ENCODE measurements at regions not wholly inside any gene's neighbourhood (a gene's known extent, or its start where the extent isn't known, plus 50 kb on each side); places are given as distances from the start of the nearest gene placed in this dataset.

DNA sequence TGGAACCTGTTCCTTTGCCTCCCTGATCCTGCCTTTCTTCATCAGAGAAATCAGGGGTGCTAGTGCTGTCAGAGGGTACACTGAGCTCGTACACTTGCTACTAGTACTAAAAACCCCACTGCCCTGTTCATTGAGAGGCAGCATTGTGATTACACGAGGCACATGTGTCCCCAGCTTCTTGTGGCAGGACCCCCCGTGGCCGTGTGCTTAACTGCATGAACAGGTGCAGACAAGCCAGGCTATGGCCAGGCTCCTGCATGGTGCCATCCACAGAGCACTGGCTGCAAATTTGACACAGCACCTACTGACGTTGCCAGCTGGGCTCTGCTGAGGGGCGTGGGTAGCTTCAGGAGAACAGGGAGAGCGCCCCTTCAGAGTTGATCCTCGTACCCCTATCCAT is 248.4 kb downstream of the GLI2 start:
- FAIRE-seq, result no peak

DNA sequence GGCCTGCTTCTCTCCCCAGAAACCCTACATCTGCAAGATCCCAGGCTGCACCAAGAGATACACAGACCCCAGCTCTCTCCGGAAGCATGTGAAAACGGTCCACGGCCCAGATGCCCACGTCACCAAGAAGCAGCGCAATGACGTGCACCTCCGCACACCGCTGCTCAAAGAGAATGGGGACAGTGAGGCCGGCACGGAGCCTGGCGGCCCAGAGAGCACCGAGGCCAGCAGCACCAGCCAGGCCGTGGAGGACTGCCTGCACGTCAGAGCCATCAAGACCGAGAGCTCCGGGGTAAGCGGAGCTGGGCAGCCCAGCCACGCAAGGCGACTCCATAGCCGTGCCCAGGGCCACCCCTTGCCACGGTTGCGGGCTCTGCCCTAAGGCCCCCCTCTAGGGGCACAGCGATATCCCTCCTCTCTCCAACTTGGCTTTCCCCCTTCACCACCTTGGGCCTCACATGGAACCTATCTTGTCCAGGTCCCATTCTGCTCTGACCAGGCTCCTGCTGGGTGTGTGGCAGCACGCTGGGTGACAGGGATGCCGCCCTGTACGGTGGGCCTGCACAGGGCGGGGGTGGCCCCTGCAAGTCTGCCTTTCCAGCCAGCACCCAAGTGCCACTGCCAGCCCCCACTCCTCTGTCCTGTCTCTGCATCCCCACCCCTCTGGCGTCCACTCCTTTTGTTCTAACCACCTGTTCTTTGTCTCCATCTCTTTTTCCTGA is 248.9 kb downstream of the GLI2 start:
- no peak for FAIRE-seq

DNA sequence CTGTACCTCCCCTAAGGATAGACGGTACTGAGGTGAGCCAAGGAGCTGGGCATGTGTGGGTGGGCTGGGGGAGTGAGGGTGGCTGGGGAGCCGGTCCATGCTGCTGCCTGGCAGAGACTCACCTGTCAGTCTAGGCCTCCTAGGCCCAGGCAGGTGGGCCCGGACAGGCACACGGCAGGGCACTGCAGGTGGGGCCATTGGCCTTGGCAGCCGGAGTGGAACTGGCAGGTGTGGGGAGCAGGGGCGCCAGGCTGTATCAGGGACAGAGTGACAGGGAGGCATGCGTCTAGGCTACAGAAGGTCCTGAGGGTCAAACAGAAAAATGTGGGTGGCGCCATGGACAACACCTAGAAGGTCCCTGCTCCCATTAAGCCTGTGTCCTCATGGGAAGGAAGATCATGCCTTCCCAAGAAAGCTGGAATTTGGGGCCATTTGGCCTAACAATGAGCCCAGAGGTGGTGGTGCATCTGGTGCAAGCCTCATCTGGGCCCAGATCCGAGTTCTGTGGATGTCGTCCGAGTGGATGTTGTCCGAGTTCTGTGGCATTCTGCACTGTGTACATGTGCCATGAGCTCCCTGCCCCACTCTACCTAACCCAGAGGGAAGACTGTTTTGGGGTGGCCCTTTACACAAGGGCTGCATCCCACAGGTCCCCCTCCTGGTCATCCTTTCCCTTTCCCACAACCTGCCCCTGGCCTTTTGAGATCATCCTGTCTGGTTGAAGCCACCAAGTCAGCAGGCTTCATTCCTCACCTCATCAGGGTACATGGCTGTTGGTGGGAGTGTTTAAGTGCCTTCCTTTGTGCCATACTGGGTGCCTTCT is 249.7 kb downstream of the GLI2 start:
- FAIRE-seq, result no peak

DNA sequence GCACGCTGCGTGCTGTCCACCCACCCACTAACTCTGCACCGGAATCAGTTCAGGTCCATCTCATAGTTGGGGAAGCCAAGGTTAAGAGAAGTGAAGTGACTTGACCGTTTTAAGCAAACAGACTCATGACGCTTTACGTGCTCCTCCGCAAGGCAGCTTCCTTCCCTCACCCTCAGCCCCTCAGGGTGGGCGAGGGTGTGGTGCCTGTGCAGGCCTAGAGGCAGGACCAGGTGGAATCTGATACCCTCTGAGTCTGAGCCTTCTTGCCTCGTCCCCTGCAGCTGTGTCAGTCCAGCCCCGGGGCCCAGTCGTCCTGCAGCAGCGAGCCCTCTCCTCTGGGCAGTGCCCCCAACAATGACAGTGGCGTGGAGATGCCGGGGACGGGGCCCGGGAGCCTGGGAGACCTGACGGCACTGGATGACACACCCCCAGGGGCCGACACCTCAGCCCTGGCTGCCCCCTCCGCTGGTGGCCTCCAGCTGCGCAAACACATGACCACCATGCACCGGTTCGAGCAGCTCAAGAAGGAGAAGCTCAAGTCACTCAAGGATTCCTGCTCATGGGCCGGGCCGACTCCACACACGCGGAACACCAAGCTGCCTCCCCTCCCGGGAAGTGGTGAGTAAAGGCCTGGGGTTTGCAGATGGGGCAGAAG is 250.5 kb downstream of the GLI2 start:
- FAIRE-seq, result no peak

DNA sequence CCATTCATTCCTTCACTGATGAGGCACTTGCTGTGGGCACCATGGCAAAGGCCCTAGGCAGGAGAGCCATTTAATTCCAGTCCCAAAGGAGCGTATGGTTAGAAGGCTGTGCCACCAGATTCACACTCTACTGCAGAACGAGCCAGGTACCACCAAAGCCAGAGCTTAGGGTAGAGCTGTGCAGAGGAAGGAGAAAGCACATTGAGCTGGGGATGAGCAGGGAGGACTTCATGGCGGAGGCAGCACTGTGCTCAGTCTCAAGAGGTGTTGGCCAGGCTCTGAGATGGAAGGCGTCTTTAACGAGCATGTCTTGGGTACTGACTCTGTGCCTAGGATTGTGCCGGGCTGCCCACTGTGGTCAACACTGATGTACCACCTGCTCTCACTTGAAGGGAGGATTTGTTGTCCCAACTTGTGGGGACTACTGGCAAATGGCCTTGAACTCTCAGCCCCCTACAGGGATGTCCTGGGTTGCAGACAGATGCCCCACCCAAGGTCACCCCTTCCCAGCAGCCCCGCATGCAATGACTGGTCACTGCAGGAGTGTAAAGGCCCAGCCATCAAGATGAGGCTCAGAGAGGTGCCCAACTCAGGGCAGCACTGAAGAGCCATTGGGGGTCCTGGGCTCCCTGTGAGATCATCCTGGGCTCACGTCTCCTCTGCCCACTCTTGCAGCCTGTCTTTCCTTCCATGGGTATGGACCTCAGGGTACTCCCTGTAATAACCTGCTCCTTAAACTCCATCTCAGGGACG is 251.4 kb downstream of the GLI2 start:
- no peak for FAIRE-seq

DNA sequence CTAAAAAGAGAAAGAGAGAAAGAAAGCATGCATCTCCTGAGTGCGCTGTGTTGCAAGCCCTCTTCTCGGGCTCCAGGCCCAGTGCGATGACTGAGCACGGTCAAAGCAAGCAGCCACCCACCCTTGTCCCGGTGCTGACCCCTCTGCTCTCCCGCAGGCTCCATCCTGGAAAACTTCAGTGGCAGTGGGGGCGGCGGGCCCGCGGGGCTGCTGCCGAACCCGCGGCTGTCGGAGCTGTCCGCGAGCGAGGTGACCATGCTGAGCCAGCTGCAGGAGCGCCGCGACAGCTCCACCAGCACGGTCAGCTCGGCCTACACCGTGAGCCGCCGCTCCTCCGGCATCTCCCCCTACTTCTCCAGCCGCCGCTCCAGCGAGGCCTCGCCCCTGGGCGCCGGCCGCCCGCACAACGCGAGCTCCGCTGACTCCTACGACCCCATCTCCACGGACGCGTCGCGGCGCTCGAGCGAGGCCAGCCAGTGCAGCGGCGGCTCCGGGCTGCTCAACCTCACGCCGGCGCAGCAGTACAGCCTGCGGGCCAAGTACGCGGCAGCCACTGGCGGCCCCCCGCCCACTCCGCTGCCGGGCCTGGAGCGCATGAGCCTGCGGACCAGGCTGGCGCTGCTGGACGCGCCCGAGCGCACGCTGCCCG is 252.5 kb downstream of the GLI2 start:
- no peak for FAIRE-seq

DNA sequence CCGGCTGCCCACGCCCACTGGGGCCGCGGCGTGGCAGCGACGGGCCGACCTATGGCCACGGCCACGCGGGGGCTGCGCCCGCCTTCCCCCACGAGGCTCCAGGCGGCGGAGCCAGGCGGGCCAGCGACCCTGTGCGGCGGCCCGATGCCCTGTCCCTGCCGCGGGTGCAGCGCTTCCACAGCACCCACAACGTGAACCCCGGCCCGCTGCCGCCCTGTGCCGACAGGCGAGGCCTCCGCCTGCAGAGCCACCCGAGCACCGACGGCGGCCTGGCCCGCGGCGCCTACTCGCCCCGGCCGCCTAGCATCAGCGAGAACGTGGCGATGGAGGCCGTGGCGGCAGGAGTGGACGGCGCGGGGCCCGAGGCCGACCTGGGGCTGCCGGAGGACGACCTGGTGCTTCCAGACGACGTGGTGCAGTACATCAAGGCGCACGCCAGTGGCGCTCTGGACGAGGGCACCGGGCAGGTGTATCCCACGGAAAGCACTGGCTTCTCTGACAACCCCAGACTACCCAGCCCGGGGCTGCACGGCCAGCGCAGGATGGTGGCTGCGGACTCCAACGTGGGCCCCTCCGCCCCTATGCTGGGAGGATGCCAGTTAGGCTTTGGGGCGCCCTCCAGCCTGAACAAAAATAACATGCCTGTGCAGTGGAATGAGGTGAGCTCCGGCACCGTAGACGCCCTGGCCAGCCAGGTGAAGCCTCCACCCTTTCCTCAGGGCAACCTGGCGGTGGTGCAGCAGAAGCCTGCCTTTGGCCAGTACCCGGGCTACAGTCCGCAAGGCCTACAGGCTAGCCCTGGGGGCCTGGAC is 253.2 kb downstream of the GLI2 start:
- FAIRE-seq, result no peak

DNA sequence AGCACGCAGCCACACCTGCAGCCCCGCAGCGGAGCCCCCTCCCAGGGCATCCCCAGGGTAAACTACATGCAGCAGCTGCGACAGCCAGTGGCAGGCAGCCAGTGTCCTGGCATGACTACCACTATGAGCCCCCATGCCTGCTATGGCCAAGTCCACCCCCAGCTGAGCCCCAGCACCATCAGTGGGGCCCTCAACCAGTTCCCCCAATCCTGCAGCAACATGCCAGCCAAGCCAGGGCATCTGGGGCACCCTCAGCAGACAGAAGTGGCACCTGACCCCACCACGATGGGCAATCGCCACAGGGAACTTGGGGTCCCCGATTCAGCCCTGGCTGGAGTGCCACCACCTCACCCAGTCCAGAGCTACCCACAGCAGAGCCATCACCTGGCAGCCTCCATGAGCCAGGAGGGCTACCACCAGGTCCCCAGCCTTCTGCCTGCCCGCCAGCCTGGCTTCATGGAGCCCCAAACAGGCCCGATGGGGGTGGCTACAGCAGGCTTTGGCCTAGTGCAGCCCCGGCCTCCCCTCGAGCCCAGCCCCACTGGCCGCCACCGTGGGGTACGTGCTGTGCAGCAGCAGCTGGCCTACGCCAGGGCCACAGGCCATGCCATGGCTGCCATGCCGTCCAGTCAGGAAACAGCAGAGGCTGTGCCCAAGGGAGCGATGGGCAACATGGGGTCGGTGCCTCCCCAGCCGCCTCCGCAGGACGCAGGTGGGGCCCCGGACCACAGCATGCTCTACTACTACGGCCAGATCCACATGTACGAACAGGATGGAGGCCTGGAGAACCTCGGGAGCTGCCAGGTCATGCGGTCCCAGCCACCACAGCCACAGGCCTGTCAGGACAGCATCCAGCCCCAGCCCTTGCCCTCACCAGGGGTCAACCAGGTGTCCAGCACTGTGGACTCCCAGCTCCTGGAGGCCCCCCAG is 254.1 kb downstream of the GLI2 start:
- FAIRE-seq, result no peak

DNA sequence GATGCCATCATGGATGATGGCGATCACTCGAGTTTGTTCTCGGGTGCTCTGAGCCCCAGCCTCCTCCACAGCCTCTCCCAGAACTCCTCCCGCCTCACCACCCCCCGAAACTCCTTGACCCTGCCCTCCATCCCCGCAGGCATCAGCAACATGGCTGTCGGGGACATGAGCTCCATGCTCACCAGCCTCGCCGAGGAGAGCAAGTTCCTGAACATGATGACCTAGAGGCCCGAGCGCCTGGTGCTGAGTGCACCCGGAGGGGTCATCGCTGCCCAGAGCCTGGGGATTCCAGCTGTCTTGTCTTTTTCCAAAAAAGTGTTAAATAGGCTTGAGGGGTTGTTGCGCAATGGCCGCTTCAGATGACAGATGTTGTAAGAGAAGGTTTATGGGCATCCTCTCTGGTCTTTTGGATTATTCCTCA is 254.8 kb downstream of the GLI2 start:
- FAIRE-seq, result no peak

DNA sequence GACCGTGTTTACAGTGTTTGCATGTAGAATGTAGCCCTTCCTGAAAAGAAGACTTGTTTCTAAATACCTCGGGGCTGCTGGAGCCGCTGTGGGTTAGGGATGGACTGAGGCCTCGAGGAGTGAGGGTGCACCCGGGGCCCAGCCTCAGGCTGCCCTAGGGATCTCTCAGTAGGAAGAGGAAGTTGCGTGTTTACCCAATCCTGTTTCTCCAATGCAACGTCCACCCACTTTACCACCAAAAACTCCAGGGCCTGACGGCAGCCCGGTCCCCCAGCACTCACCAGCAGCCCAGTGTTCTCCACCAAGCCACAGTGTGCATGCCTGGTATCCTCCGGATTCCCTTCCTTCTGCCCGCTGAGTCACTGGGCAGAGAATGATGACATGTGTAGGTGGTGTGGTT is 255.8 kb downstream of the GLI2 start:
- FAIRE-seq, result no peak

DNA sequence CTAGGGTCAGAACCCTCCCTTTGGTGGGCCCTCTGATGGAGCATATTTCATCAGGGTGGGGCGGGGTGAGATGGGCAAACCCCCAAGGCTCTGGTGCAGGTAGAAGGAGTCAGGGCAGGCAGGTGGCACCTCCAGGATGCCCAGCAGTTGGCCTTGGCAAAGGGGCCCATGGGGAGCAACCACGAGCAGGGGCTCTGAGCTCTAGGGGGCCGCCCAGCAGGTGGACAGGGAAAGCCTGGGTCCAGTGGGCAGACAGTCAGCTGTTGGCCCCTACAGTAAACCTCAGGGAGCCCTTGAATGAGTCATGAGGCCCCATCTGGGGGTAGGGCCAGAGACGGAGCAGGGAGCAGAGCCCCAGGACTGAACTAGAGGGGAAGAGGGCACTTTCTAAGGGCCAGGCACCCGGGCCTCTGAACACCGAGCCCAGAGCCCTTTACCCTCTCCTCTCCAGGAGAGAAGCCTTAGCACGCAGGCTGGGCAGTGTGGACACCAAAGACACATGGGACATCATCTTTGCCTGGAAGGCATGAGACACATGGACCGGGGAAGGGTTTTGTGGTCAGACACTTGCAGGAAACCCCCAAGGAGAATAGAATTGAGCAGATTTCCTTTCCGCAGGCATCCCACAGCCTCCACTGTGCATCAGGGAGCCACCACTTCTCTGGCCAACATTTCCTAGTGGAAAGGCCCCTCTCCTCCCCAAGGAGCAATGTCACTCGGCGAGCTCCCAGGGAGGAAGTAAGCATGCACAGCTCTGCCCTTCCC is 257.3 kb downstream of the GLI2 start:
- no peak for FAIRE-seq

DNA sequence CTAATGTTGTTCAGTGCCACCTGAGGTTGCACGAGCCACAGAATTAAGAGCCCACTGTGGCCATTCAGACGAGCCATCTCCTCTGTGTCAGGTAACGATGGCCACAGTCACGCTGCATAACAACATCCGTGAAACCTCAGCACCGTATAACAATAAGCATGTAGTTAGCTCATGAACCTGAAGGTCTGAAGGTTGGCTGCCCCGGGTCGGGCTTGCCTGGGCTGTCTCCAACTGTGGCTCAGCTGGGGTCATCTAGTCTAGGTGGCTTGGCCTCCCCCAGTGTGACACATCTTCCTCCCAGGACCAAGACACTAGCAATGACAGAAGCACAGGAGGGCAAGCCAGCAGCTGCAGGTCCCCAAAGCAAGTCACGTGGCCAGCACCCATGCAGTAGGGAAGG is 258.0 kb downstream of the GLI2 start:
- FAIRE-seq, result no peak

DNA sequence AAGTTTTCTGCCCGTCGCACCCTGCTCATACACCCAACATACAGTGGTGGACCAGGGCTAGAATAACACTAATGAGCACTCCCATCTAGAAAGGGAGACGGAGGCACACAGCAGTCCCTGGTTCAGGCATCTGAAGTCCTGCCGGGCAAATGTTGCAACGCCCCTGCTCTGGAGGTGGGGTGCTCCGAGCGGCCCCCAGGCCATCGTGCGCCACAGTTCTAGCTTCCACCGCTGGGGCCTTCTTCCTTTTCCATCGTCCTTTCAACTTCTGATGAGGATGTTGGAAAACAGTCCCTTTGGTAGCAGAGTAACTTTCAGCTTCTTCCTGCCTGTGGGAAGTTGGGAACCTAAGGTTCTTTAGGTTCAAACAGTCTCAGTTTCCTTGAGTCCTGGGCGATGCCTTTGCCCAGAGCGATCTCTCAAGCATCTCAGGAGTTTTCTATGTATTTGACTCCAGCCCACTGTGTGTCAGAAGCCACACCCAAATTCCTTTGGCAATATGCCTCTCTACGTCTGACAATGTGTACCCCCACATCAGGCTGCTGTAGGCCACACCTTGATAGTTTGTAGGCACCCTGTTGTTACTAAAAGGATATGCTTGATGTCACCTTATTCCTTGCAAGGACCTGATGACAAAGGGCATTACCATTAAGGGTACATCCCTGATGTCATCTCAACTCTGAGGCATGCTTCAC is 258.8 kb downstream of the GLI2 start:
- no peak for FAIRE-seq

DNA sequence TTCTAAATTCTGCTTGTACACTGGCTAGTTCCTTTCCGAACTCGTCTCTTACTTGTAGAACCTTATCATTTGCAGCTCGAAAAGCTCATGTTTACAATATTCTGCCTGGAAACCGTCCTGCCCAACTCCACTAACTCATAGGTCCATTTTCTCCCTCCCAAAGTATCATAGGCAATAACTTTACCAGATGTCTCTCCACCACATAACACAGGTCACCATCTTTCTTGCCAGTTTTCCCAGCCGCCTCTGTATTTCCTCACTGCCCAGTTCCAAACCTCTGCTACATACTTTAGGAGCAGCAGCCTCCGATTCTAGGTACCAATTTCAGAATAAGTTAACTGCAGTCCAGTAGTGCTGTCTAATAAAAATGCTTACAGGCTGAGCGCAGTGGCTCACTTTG is 259.5 kb downstream of the GLI2 start:
- FAIRE-seq, result no peak

DNA sequence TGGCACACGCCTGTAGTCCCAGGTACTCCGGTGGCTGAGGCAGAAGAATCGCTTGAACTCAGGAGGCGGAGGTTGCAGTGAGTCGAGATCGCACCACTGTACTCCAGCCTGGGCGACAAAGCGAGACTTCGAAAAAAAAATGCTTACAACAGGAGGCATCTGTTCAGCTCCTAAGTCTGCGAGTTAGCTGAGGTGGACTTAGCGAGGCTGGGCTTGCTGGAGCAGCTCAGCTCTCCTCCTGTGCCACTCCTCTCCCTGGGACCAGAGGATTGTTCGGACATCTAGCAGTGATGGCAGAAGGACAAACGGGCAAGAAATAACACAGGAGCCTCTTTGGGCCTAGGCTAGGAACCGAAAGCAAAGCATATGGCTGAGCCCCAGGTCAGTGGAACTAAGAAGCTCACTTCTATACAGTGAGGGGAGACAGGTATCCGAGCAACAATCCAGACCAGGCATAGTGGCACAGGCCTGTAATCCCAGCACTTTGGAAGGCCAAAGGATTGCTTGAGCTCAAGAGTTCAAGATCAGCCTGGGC is 260.1 kb downstream of the GLI2 start:
- FAIRE-seq, result no peak

DNA sequence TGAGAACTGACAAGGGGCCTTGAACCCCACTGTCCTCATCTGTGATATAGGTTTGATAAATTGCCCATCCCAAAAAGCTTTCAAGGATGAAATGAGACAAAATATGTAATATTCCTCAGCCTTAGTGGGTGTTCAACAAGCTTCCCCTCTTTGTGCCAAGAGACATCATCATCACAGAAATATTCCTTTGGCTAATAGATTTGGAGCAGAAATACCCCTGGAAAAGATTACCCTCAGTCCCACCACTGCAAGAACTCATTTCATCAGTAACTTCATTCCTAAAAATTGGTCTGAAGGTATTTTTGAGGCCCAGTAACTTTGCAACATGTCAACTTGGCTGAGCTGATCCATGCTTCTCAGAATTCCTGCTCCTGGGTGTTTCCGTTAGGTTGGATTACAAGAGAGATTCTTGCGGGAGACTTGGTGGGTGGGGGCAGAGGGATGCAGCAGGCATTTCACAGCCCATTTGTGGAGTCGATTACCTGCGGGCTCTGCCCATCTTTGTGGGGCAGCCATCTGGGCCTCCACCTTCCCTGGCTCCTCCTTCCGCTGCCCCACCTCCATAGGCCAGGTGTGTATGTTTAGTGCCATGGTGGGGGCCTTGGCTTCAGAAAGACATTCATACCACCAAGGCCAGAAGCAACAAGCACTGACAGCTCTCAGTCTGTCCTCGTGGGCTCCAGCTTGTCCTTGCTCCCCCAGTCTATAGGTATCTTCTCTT is 263.9 kb downstream of the GLI2 start:
- no peak for FAIRE-seq

DNA sequence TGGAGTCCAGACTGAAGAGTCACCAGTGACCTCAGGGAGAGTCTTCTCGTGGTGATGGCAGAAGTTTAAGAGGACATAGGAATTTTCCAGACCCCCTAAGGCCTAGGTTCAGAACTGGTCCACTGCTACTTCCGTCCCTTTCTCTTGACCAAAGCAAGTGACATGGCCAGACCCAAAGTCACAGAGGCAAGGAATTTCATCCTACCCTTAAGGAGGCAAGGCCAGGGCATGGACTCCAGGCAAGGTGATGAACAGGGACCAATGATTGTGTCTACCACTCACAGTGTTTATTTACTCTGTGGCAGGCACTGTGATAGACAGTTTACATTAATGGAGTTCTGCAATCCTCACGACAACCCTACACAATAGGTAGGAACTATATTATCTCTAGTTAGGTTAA is 265.1 kb downstream of the GLI2 start:
- FAIRE-seq, result no peak

DNA sequence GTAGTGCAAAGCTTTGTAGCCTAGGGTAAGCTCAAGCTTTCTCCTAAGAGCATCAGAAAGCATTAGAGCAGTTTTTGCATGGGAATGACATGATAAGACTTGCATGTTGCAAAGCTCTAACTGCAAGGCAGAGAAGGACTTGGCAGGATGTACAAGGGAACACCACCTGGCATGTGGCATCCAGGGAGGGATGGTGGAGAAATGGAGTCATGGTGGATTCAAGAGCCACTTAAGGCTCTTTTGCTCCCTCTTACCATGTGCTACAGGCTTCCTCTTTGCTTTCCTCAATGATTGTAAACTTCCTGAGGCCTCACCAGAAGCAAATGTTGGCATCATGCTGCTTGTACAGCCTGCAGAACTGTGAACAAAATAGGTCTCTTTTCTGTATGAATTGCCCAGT is 266.0 kb downstream of the GLI2 start:
- no peak for FAIRE-seq

Data from islet of Langerhans (tissue), 1 donor.